GM19467 (cell line): ENCODE measurements at regions not wholly inside any gene's neighbourhood (a gene's known extent, or its start where the extent isn't known, plus 50 kb on each side); places are given as distances from the start of the nearest gene placed in this dataset.

ENCODE experiments used
- ATAC-seq: cut with Tn5 transposase; IDR thresholded peaks from one replicate; pipeline ENCODE4 v1.9.1; 2021; ENCODE audit warnings: mild to moderate bottlenecking, moderate library complexity; ENCODE audit not compliant: unreplicated experiment

- ATAC-seq = no peak
Measured at GRCh38 chr16:77590707-77591106, 131.6 kb upstream of the NUDT7 start.

GRCh38 chr16:77591347-77591746 lies 131.0 kb upstream of the NUDT7 start:
- ATAC-seq = no peak

GRCh38 chr16:77592021-77592420 lies 130.3 kb upstream of the NUDT7 start:
- no peak for ATAC-seq

- no peak for ATAC-seq
Measured at GRCh38 chr16:77594057-77594456, 128.3 kb upstream of the NUDT7 start.

- no peak for ATAC-seq
Measured at GRCh38 chr16:77594799-77595596, 127.3 kb upstream of the NUDT7 start.

GRCh38 chr16:77596261-77596660 lies 126.1 kb upstream of the NUDT7 start:
- ATAC-seq = no peak

- peak; percentile 64 for ATAC-seq
Measured at GRCh38 chr16:77599793-77600415, 122.4 kb upstream of the NUDT7 start.

- ATAC-seq = no peak
Measured at GRCh38 chr16:77600555-77600954, 121.8 kb upstream of the NUDT7 start.

- ATAC-seq = no peak
Measured at GRCh38 chr16:77603656-77604055, 118.7 kb upstream of the NUDT7 start.

GRCh38 chr16:77610496-77610895 lies 111.8 kb upstream of the NUDT7 start:
- no peak for ATAC-seq

- no peak for ATAC-seq
Measured at GRCh38 chr16:77611386-77611785, 110.9 kb upstream of the NUDT7 start.

GRCh38 chr16:77612596-77612995 lies 109.7 kb upstream of the NUDT7 start:
- ATAC-seq = no peak

GRCh38 chr16:77613095-77613494 lies 109.2 kb upstream of the NUDT7 start:
- ATAC-seq = no peak

GRCh38 chr16:77617553-77617952 lies 104.8 kb upstream of the NUDT7 start:
- ATAC-seq = no peak

- no peak for ATAC-seq
Measured at GRCh38 chr16:77617996-77618395, 104.3 kb upstream of the NUDT7 start.

- ATAC-seq = no peak
Measured at GRCh38 chr16:77618951-77619350, 103.4 kb upstream of the NUDT7 start.

- ATAC-seq = no peak
Measured at GRCh38 chr16:77624085-77624484, 98.2 kb upstream of the NUDT7 start.

- ATAC-seq = no peak
Measured at GRCh38 chr16:77636615-77637014, 85.7 kb upstream of the NUDT7 start.

GRCh38 chr16:77637940-77638339 lies 84.4 kb upstream of the NUDT7 start:
- no peak for ATAC-seq

GRCh38 chr16:77643176-77643575 lies 79.1 kb upstream of the NUDT7 start:
- no peak for ATAC-seq

- no peak for ATAC-seq
Measured at GRCh38 chr16:77645764-77646163, 76.5 kb upstream of the NUDT7 start.

- no peak for ATAC-seq
Measured at GRCh38 chr16:77647726-77648125, 74.6 kb upstream of the NUDT7 start.

GRCh38 chr16:77650761-77651160 lies 71.6 kb upstream of the NUDT7 start:
- ATAC-seq = no peak
